Putamen (tissue), 1 donor: ENCODE measurements at regions not wholly inside any gene's neighbourhood (a gene's known extent, or its start where the extent isn't known, plus 50 kb on each side); places are given as distances from the start of the nearest gene placed in this dataset.
"Not testable (repeated sequence)": the region's sequence is repeated elsewhere in the genome, so short reads cannot be mapped to it uniquely, and the experiment has no call there.

Experiments
- DNase-seq: peaks from one replicate; pipeline ENCODE4 v3.0.0-alpha.2; 2016; ENCODE audit warnings: low spot score

DNA sequence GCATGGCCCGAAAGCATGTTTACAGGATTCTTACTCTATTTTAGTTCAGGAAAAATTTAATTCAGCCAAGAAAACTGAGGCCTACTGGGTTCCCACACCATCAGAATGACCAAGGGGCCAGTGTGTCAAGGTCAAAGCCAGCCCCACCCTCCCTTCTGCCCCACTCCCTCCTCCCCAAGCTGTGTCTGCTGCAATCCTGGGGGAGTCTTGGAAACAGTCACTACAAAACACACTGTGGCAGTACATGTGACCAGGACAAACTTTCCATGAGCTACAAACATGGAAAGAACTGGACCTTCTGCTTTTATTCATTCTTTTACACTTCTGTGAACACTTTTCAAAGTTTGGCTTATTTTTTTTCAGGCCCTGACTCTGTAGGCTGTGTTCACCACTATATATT lies 1228.8 kb upstream of the TMEM132C start:
- DNase-seq = no peak

DNA sequence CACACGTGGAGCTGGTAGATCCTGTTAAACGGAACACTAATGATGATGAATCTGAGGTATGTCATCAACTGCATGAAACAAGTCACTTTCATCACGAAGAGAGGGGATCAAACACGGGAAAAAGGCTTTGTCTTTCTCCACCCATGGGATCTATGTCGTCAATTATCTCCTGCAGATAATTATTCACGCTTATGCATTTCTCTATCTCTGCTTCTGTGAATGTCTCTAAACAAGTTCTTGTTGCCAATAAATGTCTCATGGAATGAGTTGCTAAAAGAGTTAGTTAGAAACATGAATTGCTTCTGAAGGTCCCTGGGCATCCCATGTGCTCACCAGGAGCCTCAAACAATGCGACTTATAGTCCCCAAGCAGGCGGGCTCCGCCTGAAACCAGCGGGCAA lies 1228.2 kb upstream of the TMEM132C start:
- no peak for DNase-seq

DNA sequence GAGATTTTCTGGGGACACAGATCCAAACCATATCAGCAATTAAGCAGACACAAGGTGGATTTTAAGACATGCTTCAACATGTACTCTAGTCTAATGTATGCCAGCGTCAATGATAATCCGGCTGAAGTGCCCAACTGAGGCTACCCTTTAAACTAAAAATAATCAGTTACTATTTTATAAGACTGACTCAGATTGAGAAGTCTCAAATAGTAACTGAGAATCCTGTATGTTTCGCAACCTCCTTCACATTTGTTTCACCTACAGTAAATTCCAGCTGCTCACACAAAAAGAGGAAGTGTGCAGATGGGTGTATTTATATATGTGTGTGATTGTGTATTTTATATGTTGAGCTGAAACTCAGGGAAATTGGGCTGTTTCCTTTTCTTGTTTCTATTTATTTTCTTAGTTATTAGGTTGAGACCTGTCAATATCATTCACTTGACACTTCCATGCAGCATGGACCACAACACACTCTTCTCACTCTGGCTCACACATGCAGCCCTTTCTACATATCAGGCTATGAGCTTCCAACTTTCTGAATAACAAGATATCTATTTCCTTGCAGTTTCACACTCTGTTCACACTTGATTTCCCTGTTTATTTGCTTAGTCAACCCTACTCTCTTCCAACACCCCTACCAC lies 1224.9 kb upstream of the TMEM132C start:
- no peak for DNase-seq

DNA sequence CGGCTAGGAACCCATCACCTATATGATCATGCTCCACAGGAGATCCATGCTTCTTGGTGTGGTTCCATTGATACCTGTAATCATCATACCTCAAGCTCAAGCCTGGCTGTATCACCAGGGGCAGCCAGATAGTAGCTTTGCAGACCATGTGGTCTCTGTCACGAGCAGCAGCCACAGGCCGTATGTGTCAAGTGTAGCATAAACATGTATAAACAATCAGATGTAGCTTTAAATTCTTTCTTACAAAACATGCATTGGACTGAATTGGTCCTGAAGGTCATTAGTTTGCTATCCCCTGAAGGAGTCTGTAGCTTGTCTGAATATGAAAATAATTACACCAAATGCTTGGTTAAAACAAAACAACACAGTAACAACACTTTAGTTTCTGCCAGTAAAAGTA lies 1223.2 kb upstream of the TMEM132C start:
- DNase-seq = no peak

DNA sequence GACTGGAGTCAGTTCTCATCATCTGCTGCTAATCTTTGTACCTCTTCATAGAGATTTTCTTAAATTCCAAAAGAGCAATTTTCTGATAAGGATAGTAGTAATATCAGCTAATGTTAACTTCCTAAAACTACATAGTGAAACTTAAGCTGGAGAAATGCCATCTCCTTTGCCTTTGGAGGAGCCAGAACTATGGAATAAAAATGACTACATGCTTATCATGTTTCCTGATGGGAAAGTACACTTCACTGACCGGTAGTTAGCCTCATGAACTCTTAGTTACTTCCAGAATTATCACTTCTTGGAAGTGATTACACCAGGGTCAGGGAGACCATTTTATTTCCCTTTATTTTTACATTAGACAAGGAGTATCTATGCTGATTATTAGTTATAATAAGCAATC lies 1222.1 kb upstream of the TMEM132C start:
- DNase-seq = no peak

DNA sequence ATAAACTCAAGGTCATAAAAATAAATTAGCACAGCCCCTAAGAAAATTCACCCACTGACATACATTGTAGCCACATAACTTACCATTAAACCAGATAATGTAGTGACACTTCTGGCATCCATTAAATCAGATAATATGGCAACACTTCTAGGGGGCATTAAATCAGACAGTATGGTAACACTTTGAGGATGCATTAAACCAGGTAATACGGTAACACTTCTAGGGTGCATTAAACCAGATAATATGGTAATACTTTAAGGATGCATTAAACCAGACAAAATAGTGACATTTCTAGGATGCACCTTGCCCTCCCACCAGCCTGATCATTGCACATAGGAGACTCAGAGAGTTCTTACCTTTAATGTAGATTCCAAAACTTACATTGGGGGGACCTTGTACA lies 1220.5 kb upstream of the TMEM132C start:
- no peak for DNase-seq

DNA sequence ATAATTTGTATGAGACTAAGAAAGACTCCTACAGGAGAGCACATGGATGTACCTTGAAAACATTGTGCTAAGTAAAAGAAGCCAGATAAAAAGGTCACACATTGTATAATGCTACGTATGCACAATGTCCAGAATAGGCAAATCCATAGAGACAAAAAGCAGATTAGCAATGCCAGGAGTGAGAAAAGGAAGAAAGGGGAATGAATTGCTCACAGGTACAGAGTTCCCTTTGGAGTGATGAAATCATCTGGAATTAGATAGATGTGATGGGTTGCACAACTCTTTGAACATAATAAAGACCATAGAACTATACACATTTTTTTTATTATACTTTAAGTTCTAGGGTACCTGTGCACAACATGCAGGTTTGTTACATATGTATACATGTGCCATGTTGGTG lies 1218.9 kb upstream of the TMEM132C start:
- DNase-seq = no peak

DNA sequence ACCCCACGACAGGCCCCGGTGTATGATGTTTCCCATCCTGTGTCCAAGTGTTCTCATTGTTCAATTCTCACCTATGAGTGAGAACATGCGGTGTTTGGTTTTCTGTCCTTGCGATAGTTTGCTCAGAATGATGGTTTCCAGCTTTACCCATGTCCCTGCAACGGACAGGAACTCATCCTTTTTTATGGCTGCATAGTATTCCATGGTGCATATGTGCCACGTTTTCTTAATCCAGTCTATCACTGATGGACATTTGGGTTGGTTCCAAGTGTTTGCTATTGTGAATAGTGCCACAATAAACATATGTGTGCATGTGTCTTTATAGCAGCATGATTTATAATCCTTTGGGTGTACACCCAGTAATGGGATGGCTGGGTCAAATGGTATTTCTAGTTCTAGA lies 1218.4 kb upstream of the TMEM132C start:
- DNase-seq = not testable (repeated sequence)

DNA sequence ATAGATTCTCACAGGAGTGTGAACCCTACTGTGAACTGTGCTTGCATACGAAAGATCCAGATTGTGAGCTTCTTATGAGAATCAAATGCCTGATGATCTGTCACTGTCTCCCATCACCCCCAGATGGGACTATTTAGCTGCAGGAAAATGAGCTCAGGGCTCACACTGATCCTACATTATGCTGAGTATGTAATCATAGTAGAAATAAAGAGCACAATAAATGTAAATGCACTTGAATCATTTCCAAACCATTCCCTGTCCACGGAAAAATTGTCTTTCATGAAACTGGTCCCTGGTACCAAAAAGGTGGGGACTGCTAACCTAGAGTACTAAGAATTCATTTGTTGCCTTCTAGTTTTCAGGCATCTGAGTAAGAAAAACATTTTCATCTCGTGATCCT lies 1215.8 kb upstream of the TMEM132C start:
- no peak for DNase-seq

DNA sequence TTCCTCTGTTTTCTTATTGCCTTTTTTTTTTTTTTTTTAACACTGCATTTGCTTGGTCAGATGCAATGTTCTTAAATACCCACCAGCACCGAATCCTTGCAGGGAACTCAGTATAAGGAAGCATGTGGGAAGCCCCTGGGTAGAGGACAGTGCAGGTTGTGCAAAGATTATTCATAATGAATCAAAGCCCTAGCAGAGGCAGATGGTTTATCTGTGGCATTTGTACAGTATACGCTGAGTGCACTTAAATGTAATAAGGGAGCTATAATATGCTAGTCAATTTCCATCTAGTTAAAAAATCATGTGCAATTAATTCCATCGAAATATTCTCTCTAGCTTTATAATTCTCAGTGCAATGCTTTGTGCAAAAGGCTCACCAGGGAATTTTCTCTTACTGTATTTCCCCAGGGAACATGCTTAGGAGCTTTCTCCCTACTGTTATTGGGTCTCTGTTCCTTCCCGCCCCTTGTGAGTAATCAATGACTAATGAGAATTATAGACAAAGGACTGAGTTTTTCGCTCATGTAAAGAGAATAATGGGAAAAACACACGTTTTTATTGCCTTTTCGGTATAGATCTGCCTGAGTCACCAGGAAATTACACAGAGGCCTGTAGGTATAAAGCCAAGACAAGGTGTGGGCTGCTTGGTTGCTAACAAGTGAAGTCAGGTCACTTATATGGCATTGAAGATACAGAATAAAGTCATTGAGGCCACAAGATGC lies 1214.3 kb upstream of the TMEM132C start:
- no peak for DNase-seq

DNA sequence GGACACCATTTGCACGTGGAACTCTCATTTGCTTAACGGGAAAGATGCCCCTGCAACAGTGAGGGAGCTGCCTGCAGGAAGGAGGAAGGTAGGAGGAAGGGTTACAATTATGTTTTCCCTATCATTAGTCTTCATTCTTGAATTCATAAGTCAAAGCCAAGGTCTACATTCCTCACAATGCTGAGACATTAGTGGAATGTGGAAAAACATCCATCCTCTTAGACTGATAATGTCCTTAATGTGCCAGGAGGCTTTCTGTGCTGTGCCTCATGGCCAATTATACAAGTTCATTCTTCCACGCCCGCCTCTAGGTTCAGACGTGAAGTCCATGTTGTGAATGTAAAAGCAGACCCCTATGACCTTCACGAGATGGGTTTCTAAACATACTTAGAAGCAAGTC lies 1212.4 kb upstream of the TMEM132C start:
- DNase-seq = no peak

DNA sequence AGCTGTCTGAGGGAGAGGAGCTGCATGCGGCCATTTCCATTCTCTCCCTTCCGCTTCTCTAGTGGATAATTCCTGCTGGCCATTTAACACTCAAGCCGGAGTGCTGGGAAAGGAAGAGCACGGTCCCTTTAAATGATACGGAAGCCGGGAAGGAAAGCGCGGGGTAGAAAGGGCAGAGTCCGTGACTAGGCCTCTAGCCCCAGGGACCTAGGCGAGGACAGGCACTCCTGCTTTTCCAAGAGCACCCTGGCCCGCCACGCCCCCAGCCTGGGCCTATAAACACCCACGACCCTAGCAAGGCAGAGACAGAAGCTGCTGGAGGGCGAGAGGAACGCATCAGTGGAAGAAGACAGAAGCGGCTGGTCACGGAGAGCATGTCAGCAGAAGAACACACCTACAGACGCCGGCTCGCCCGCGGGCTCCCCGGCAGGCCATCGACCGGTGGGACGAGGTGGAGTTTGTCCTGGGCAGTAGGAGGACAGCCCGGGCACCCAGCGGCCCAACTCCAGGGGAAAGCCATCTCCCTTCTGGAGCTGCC lies 1206.6 kb upstream of the TMEM132C start:
- DNase-seq = no peak

DNA sequence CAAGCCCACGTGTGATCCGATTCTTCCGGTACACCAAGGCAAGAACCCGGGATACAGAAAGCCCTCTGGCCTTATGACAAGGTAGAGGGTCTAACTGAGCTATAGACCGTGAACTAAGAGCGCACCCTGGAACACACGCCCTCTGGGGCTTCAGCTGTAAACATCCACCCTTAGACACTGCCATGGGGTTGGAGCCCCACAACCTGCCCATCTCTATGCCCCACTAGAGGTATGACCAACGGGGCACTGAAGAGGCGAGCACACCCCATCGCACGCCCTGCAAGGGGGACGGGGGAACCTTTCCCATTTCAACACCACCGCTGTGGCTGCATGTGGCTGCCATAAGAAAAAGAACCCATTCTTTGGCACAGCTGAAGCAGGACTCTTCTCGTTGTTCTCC lies 1206.0 kb upstream of the TMEM132C start:
- no peak for DNase-seq

DNA sequence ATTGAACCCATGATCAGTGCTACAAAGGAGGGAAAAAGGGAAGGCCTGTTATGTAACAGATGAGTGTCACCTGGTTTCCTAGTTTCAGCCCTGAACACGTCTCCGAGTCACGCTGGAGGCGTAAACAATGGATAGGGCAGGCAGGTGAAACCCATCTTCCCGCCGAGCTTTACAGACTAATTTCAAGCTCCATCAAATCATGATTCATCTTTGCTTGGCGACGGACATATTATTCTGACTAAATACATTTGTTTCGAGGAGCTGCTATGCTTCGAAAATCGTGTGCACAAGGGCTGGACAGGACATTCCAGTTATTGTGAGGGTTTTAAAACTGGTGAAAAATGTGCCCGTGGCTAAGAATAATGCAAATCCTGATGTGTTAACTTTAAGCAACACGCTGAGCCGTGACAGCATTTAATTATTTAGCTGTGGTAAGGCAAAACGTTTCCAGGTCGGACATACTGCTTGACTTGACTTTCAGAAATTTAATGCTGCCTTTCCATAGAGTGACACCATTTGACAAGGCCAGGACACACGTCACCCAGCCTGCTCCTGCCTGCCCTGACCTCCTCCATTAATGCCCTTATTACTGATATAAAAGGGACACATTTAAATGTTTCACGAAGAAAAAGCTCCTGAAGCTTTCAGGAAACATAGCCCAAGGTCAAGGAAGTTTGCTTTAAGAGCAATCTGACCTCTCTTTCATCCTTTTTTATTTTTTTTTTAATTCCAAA lies 1203.5 kb upstream of the TMEM132C start:
- no peak for DNase-seq

DNA sequence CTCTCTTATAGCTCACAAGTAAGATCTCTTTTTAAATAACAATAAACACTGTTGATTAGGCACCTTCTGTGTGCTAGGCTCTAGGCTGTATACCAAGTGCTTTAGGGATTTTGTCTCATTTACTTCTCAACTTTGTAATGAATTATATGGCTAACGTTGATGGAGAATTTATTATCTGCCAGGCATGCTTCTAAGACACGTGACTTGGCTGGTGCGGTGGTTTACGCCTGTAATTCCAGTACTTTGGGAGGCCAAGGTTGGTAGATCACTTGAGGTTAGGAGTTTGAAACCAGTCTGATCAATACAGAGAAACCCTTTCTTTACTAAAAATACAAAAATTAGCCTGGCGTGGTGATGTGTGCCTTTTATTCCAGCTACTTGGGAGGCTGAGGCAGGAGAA lies 1202.8 kb upstream of the TMEM132C start:
- DNase-seq = no peak

DNA sequence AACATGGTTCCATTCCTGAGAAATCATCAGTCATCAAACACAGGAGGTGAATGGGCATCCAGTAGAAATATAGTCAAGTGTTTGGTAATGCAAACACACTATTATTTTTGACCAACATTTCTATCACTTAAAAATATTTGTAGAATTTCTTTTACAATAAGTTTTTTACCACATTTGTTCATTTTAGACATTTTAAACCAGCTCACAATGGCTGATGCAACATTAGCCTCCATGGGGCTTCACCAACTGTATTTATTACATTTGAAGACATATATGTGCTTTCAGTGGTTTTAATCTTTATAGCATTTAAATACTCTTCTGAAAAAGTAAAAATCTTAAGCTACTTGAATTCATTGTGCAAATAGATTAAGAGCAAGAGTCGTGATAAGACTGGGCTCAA lies 1201.4 kb upstream of the TMEM132C start:
- DNase-seq = no peak

DNA sequence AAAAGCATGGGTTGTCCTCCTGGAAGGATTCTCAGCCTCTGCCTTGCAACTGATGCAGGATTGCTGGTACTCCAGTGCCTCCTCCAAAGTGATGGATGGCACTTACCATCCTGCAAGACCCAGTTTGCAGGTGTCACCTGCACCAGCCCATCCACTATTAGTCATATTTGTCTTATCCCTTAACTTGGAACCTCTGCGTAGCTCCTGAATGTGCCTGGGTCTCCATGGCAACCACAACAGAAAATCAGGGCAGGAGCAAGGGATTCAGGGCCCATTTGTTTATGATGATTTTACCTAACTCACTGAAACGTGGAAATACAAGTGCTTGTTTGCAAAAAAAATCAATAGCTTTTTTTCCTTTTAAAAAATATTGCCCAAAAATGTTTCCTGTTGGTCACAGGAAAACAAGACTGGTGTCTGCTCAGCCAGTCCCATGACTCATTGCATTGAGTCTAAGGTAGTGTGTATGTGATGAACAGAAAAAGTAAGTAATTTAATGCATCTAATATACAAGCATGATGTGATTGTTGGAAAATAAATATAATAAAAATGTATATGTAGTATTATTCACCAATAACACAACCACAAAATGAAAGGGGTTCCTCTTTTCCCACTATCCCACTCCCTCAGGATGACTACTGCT lies 1196.3 kb upstream of the TMEM132C start:
- no peak for DNase-seq

DNA sequence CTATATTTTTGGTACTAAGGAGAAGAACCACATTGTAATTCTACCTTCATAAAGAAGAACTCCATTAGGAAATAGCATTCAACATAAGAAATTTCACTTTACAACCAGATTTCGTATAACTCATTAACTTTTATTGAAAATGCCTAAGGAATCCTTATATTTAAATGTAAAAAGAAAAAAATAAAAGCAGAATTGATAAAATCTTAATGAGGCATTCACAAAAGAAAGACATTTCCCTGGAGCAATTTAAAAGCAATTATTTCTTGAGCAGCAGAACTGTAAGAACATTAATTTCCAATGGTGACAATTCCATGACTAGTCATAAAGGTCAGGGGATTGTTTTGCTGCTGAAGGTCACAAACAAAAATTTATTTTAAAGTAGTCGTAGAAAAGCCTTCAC lies 1192.8 kb upstream of the TMEM132C start:
- DNase-seq = no peak

DNA sequence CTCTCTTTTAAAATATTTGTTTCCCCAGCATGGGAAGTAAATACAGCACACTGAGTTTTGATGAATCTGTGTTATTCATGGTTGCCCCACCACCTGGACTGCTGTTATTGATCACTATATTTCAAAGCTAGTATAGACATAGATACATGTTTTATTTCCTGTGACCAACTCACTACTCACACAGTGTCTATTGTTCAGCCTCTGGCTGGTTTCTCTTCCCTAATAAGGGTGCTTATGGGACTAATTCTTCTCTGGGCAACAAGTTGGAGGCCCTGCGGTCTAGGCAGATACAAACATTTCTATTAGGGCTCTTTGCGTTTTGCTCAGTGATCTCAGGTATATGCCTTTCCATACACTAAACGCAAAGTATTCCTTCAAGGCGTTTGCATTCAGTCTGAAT lies 1191.0 kb upstream of the TMEM132C start:
- DNase-seq = no peak

DNA sequence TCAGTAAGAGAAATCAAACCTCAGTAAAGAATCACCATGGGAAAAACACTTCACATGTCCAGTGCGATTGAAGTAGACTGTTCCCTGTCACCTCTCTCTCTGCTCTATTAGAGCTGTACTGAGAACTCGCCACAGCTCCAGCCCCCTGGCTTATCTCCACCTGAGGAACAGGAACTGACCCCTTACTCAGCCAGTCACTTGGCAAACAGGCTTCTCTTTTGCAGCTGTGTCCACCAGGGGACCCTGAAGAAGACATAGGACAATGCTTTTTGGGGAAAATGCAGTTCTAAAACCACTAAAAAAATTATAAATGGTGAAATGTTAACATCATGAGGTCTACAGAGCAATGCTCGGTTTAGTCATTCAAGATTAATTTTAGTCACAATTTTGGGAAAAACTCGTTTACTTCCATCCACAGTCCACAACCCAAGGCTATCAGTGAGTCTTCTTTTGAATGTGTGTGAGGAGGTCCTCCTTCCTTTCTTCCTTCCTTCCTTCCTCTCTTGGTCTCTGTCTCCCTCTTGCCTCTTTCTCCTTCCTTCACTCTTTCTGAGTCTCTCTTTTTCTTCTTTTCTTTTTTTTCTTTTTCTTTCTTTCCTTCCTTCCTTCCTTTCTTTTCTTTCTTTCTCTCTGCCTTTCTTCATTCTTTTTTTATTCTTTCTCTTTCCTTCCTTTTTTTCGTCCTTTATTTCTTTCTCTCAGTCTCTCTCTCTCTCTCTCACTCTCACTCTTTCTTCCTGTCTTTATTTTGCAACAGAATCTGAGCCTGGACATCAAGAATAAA lies 1189.5 kb upstream of the TMEM132C start:
- DNase-seq = no peak

DNA sequence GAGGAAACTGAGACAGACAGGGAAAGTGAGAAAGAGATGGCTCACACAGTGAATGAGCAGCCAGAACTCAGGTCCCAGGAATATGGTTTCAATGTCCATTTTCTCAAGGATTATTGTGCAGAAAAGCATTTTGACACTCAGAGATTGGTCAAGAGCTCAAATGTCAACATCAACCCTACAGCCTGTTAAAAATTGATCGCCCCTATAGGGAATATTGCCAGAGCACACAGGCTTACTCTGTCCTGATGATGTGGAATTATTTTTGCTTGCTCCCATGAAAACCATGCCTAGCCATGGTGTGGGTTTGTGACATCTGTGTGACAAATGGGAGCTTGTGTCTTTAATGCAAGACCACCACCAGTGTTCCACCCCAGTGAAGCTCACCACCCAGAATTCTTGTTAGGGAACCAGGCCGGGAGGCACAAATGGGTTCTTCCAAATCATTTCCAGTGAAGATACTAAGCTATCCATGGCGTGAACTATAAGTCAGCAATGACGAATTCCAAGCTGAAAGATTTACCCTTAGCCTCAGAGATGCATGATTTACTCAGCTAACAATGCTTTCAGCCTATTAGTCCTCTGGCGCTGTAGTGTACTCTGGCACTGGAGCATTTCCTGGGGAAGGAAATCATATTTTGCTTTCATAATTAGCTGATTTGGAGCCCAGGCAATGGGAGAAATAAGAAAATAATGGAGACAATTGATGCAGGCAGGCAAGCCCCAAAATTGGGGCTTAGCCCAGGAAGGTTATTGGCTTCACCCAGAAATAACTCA lies 1188.2 kb upstream of the TMEM132C start:
- DNase-seq = no peak
